DLD1 (cell line): ENCODE measurements at regions not wholly inside any gene's neighbourhood (a gene's known extent, or its start where the extent isn't known, plus 50 kb on each side); places are given as distances from the start of the nearest gene placed in this dataset.

Experiments
- in situ Hi-C: cut with HindIII; loops from 2 replicates; pipeline ENCODE4 v1.10.0; 2017; ENCODE audit warnings: low sequenced_read_pairs

DNA sequence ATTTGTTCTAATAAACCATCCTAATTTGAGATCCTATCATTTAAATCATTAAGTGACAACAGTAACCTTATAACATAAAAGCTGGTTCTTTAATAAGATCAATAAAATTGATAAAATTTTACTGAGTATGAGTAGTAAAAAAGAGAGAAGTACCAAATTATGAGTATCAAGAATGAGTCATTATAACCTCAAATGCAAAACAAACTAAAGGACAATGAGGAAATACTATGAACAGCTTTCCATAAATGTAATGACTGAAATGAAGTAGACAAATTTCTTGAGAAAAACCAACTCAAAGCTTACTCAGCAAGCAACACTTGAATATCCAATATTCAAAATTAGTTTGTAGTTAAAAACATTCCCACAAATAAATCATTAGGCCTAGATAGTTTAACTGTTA, 433.0 kb downstream of the ZEB2 start:
- in situ Hi-C loops: loop anchor here (25.0 kb wide), 1 partner anchor 225 kb away; no protein-coding TSS in a partner anchor

DNA sequence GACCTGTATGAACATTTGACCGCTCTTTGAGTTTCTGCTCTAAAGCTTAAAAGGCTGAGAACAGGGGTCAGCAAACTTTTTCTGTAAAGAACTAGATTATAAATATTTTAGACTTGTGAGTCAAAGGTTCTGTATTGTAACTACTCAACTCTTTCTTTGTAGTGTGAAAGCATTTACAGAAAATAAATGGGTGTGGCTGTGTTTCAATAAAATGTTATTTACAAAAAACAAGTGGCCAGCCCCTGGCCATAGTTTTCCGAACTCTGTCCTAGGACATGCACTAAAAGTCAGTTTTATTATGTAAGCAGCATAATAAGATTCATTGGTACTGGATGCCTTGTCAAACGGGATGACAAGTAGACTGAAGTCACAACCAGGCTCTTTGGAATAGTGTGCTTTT, 434.9 kb downstream of the ZEB2 start:
- in situ Hi-C loops: loop anchor here (25.0 kb wide), 1 partner anchor 227 kb away; no protein-coding TSS in a partner anchor

GRCh38 chr2:144084114-144084661, 435.7 kb downstream of the ZEB2 start:
- in situ Hi-C loops: loop anchor here (25.0 kb wide), 1 partner anchor 228 kb away; no protein-coding TSS in a partner anchor

GRCh38 chr2:144083211-144083610, 436.7 kb downstream of the ZEB2 start:
- in situ Hi-C loops: loop anchor here (25.0 kb wide), 1 partner anchor 229 kb away; no protein-coding TSS in a partner anchor

DNA sequence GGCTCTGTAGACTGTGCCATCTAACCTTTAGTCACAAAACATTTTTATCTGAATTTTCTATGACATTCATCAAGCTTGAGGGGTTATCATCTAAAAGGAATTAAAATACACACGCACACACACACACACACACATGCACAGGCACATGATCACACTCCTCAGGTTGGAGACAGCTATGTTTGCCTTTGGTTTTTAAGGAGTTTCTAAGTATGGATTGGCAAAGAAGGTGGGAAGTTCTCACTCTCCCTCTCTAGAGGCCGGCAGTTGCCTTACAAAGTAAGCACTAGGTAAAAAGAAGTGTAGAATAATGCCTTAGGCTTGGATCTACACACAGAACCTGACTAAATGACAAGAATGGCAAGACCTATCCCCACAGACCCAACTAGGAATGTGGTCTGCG, 437.1 kb downstream of the ZEB2 start:
- in situ Hi-C loops: loop anchor here (25.0 kb wide), 1 partner anchor 230 kb away; no protein-coding TSS in a partner anchor

DNA sequence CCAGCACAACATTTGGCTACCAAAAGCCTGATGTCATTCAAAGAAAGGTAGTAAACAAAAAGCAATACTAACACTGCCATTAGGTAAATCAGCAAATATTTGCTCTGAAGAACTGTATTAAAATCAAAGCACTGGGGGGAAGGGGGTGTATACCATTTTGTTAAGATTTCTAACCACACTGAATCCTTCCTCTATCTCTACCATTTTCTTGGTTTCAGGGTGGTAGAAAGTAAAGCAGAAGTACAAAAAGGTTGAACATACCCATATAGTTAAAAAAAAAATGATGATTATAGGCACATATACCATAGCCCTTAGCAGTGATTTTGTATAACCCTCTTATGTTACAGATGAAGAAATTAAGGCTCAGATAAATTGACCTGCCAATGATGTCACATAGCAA, 437.6 kb downstream of the ZEB2 start:
- in situ Hi-C loops: loop anchor here (25.0 kb wide), 1 partner anchor 230 kb away; no protein-coding TSS in a partner anchor

- in situ Hi-C loops: loop anchor here (25.0 kb wide), 1 partner anchor 231 kb away; no protein-coding TSS in a partner anchor
These were observed 438.6 kb downstream of the ZEB2 start for GRCh38 chr2:144081272-144081671.

GRCh38 chr2:144079803-144080202, 440.1 kb downstream of the ZEB2 start:
- in situ Hi-C loops: loop anchor here (25.0 kb wide), 1 partner anchor 232 kb away; no protein-coding TSS in a partner anchor

- in situ Hi-C loops: loop anchor here (25.0 kb wide), 1 partner anchor 233 kb away; no protein-coding TSS in a partner anchor
These were observed 440.9 kb downstream of the ZEB2 start for GRCh38 chr2:144078802-144079724.

- in situ Hi-C loops: loop anchor here (25.0 kb wide), 1 partner anchor 234 kb away; no protein-coding TSS in a partner anchor
These were observed 441.8 kb downstream of the ZEB2 start for GRCh38 chr2:144078106-144078505.

GRCh38 chr2:144074450-144074849, 445.5 kb downstream of the ZEB2 start:
- in situ Hi-C loops: no loop called here

GRCh38 chr2:144071461-144071860, 448.5 kb downstream of the ZEB2 start:
- in situ Hi-C loops: no loop called here

DNA sequence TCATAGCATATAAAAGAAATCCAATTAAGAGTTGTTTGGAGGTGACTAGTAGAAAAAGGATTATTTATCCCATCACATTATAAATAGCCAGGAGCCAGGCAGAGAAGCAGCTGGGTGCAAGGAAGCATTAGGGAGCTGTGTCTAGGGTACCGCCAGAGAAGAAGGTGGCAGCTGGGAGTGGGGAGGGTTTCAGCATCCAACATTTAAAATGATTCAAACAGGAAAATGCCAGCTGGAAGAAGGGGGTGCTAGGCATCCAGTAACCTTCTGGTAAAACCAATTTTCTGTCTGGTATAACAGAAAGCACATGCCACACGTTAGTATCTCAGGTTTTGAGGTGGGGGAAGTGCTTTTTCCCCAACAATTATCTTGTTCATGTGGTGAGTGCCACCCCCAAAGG, 452.4 kb downstream of the ZEB2 start:
- in situ Hi-C loops: no loop called here

DNA sequence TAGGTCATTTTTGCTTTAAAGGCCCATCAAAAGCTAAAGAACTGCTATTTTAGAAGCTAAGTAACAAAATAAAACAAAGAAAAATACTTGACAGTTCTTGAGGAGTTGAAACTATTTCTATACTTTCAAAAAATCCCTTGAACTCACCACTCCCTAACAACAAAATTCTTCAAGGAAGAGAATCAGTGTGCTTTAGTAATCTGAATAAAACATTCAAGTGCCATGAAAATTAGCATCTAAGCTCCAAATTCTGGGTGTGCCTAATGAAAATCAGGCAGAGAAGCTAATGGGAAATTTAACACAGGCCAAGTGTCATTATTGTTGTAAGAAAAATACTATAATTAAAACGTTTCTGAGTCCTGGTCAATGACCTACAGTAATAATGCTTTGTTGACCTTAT, 456.3 kb downstream of the ZEB2 start:
- in situ Hi-C loops: no loop called here

DNA sequence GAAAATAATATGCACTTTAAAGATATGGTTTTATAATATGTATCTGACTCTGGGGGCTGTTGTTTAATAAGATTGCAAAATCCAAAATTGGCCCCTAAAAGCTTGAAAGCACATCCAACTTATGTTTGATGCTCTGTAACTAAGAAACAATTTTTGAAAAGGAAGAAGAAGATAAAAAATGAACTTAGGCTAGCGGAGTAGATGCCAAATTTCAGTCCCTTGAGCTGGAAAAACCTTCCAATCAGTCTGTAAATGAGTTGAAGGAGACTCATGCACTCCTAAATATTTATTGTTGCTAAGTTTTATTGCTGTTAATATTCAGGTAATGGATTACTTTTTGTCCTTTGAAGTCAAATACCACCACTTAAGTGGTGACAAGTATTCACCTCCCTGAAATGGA, 465.0 kb downstream of the ZEB2 start:
- in situ Hi-C loops: no loop called here

DNA sequence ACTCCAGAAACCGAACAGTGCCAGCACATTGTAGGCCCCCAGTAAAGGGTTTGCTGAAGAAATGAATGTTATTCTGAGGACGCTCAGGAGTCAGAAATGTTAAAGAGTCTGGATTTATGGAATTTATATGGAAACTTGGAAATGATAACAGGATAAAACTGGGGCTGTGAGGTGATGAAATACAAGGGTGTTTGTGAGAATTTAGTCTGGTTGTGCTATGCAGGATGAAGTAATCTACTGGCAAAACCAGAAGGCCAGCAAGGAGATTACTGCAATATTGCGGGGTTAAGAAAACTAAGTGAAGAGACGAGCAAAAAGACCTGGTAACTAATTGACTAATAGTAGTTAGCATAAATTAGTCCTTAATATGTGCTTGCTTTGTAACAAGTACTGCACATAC, 467.8 kb downstream of the ZEB2 start:
- in situ Hi-C loops: no loop called here

- in situ Hi-C loops: no loop called here
These were observed 470.8 kb downstream of the ZEB2 start for GRCh38 chr2:144049137-144049536.

GRCh38 chr2:144048631-144049060, 471.3 kb downstream of the ZEB2 start:
- in situ Hi-C loops: no loop called here

DNA sequence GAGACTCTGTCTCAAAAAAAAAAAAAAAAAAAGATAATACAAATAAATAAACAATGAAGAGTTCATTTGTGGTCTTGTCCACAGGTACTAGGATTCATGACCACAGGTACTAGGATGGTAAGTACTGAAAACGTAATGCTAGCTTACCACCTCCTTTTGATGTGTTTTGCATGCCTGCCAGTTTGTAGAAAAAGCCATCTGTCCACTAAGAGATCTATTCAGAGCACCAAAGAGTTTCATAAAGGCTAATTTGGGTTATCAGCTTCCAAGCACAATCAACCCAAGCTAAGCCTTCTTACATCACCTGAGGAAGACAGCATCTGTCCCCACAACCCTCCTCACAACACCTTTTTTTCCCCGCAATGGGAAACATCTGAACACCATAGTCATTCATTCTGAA, 477.2 kb downstream of the ZEB2 start:
- in situ Hi-C loops: no loop called here

DNA sequence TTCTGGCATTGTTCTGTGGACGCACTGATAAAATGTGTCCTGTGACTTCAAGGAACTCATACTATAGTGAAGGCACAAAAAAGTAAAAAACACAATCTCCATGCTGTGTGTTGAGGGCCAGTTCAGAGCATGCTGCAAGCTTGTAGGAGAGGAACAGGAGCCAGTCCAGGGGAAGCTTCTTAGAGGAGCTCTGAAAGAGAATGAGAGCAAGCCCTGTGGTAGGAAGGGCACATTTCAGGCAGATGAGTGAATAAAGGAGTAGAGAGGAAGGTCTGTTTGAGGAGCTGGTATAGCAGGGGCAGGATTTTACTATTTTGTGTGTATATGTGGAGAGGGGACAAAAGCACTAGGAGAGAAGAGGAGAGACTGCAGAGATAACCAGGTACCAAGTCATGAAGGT, 478.3 kb downstream of the ZEB2 start:
- in situ Hi-C loops: no loop called here

DNA sequence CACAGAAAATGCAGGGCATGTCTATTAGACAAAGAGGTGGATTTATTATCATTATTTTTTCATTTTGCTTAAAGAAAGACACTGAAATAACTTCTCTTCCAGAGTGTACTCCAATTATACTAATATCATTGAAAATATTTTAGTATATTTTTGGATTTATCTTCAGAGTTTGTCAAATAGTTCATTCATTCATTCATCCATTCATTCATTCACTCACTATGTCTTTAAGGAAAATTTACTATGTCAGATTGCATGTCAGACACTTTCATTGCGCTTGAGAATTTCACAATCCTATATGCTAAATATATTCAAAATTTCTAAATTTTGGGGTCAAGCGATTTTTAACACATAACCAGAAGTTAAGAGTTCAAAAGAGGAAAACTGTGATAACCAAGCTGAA, 479.1 kb downstream of the ZEB2 start:
- in situ Hi-C loops: no loop called here

DNA sequence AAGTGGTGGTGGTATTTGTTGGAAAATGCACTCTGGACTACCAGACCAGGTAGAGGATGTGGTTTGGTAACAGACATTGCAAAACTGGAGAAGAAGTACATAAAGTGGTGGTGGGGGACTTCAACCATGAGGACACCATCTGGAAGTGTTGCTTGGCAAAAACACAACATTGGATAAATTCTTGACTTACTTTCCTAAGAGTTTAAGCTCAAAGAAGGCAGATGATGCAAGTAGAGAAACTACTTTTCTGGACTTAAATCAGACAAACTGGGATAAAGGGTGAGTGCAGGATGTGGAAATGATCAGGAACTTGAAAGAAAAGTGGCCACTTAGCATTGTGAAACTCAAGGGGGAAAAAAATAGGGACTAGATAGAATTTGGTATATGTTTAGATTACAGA, 487.4 kb downstream of the ZEB2 start:
- in situ Hi-C loops: no loop called here
